ENCODE measurements at regions not wholly inside any gene's neighbourhood (a gene's known extent, or its start where the extent isn't known, plus 50 kb on each side); places are given as distances from the start of the nearest gene placed in this dataset.

GRCh38 chr20:48165401-48165685, 380.1 kb upstream of the SULF2 start:
- TF ChIP-seq CTCF (IDR thresholded peaks at IDR 0.05): no peak
- no peak for TF ChIP-seq POLR2A (IDR thresholded peaks at IDR 0.05; ENCODE audit: low read depth)
- TF ChIP-seq POLR2AphosphoS5 (IDR thresholded peaks at IDR 0.05): no peak
